ENCODE measurements at regions not wholly inside any gene's neighbourhood (a gene's known extent, or its start where the extent isn't known, plus 50 kb on each side); places are given as distances from the start of the nearest gene placed in this dataset.

DNA sequence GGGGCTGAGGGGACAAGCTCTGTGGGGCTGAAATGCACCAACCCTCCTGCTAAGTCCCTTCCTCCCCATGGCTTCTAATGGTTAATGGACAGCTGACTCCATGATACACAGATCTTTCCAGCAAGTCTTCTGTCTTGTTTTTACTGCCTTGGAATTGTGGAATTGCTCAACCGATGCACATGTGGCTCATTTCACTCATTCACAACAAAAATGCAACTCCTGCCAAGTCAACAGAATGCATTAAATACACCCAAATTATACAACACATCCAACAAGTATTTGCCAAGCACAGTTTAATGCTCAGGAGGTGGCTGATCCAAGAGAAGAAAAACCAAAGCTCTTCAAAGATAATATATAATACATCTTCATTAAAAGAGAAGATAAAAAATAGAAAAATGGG lies 61.9 kb upstream of the PAGE4 start:
- TF ChIP-seq, protein P1, sequence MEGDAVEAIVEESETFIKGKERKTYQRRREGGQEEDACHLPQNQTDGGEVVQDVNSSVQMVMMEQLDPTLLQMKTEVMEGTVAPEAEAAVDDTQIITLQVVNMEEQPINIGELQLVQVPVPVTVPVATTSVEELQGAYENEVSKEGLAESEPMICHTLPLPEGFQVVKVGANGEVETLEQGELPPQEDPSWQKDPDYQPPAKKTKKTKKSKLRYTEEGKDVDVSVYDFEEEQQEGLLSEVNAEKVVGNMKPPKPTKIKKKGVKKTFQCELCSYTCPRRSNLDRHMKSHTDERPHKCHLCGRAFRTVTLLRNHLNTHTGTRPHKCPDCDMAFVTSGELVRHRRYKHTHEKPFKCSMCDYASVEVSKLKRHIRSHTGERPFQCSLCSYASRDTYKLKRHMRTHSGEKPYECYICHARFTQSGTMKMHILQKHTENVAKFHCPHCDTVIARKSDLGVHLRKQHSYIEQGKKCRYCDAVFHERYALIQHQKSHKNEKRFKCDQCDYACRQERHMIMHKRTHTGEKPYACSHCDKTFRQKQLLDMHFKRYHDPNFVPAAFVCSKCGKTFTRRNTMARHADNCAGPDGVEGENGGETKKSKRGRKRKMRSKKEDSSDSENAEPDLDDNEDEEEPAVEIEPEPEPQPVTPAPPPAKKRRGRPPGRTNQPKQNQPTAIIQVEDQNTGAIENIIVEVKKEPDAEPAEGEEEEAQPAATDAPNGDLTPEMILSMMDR (IDR thresholded peaks at IDR 0.05) = no peak
- TF ChIP-seq POLR2AphosphoS5 (IDR thresholded peaks at IDR 0.05) = no peak
- TF ChIP-seq EP300 (IDR thresholded peaks at IDR 0.05) = no peak
- TF ChIP-seq POLR2A (IDR thresholded peaks at IDR 0.05) = no peak
